ENCODE measurements at regions not wholly inside any gene's neighbourhood (a gene's known extent, or its start where the extent isn't known, plus 50 kb on each side); places are given as distances from the start of the nearest gene placed in this dataset.

- TF ChIP-seq CTCF (IDR thresholded peaks at IDR 0.05; ENCODE audit: low read depth, low read length, poor library complexity, severe bottlenecking) (no peak), EZH2phosphoT487 (IDR thresholded peaks at IDR 0.05; ENCODE audit: borderline replicate concordance, low read length) (no peak)
These were observed 396.2 kb upstream of the CDIN1 start for GRCh38 chr15:36183201-36183600.
